Fibroblast of lung (primary cell): ENCODE measurements at regions not wholly inside any gene's neighbourhood (a gene's known extent, or its start where the extent isn't known, plus 50 kb on each side); places are given as distances from the start of the nearest gene placed in this dataset.

Experiments
- EZH2 ChIP-seq: IDR thresholded peaks from 2 replicates; pipeline ENCODE4 v1.5.1; 2012; ENCODE audit warnings: low read length, control low read depth, mild to moderate bottlenecking; ENCODE audit errors: missing control alignments
- TF ChIP-seq, protein P1 (sequence below), 2 donors: IDR thresholded peaks in 1 of 2; conservative IDR thresholded peaks in 1 of 2; 1 replicate in 1 of 2; 2 replicates in 1 of 2; pipeline ENCODE4 v1.5.1; 2011 to 2012; ENCODE audit warnings: low read length in 2 of 2, control low read depth in 1 of 2, inconsistent platforms in 1 of 2, low read depth in 1 of 2, mild to moderate bottlenecking in 1 of 2

DNA sequence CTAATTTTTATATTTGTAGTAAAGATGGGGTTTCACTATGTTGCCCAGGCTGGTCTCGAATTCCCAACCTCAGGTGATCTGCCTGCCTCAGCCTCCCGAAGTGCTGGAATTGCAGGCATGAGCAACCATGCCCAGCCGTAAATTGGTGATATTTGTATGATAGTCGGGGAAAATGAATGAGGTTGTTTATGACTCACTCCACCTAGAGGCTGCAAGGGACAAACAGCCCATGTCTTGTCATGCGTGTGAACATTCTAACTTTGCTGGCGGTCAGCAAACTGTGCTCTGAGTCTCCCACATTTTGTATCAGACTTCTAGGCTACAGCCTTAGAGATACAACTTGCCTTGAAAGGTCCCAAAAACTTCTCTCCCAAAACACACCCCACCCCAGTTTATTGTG, 133.5 kb upstream of the DTNA start:
- no peak for TF ChIP-seq EZH2
- TF ChIP-seq, protein P1, sequence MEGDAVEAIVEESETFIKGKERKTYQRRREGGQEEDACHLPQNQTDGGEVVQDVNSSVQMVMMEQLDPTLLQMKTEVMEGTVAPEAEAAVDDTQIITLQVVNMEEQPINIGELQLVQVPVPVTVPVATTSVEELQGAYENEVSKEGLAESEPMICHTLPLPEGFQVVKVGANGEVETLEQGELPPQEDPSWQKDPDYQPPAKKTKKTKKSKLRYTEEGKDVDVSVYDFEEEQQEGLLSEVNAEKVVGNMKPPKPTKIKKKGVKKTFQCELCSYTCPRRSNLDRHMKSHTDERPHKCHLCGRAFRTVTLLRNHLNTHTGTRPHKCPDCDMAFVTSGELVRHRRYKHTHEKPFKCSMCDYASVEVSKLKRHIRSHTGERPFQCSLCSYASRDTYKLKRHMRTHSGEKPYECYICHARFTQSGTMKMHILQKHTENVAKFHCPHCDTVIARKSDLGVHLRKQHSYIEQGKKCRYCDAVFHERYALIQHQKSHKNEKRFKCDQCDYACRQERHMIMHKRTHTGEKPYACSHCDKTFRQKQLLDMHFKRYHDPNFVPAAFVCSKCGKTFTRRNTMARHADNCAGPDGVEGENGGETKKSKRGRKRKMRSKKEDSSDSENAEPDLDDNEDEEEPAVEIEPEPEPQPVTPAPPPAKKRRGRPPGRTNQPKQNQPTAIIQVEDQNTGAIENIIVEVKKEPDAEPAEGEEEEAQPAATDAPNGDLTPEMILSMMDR (conservative IDR thresholded peaks at IDR 0.05 in 1 of 2, IDR thresholded peaks at IDR 0.05 in 1 of 2; ENCODE audit: low read depth in 1 of 2, low read length in 2 of 2), result no peak
